HG03135 (cell line): ENCODE measurements at regions not wholly inside any gene's neighbourhood (a gene's known extent, or its start where the extent isn't known, plus 50 kb on each side); places are given as distances from the start of the nearest gene placed in this dataset.
A peak's percentile ranks its signal among the peaks of the same experiment; 100 is the strongest.
"Not testable (repeated sequence)": the region's sequence is repeated elsewhere in the genome, so short reads cannot be mapped to it uniquely, and the experiment has no call there.

Experiments used
- ATAC-seq: cut with Tn5 transposase; IDR thresholded peaks from one replicate; pipeline ENCODE4 v1.9.1; 2021; ENCODE audit warnings: mild to moderate bottlenecking, moderate library complexity; ENCODE audit not compliant: unreplicated experiment

GRCh38 chr7:138169441-138169851, 93.2 kb downstream of the AKR1D1 start:
- ATAC-seq, result no peak

- ATAC-seq, result no peak
Measured at GRCh38 chr7:138170298-138170697, 94.0 kb downstream of the AKR1D1 start.

- peak; percentile 97 for ATAC-seq
Measured at GRCh38 chr7:138170959-138171703, 94.9 kb downstream of the AKR1D1 start.

- no peak for ATAC-seq
Measured at GRCh38 chr7:138173548-138173947, 97.3 kb downstream of the AKR1D1 start.

- ATAC-seq, result no peak
Measured at GRCh38 chr7:138176060-138176459, 99.8 kb downstream of the AKR1D1 start.

GRCh38 chr7:138184191-138184590, 107.9 kb downstream of the AKR1D1 start:
- no peak for ATAC-seq

- ATAC-seq, result no peak
Measured at GRCh38 chr7:138185132-138185908, 109.1 kb downstream of the AKR1D1 start.

- ATAC-seq, result no peak
Measured at GRCh38 chr7:138186951-138187351, 110.7 kb downstream of the AKR1D1 start.

- ATAC-seq, result no peak
Measured at GRCh38 chr7:138188290-138188858, 112.1 kb downstream of the AKR1D1 start.

GRCh38 chr7:138194567-138194966, 118.3 kb downstream of the AKR1D1 start:
- ATAC-seq, result no peak

- no peak for ATAC-seq
Measured at GRCh38 chr7:138195151-138195571, 118.9 kb downstream of the AKR1D1 start.

- not testable (repeated sequence) for ATAC-seq
Measured at GRCh38 chr7:138196503-138196946, 120.3 kb downstream of the AKR1D1 start.

- ATAC-seq, result no peak
Measured at GRCh38 chr7:138196971-138197896, 121.0 kb downstream of the AKR1D1 start.

GRCh38 chr7:138204285-138204981, 128.2 kb downstream of the AKR1D1 start:
- ATAC-seq, result no peak

- ATAC-seq, result no peak
Measured at GRCh38 chr7:138204982-138205298, 128.7 kb downstream of the AKR1D1 start.

GRCh38 chr7:138205614-138206150, 129.4 kb downstream of the AKR1D1 start:
- no peak for ATAC-seq

GRCh38 chr7:138207555-138207971, 131.3 kb downstream of the AKR1D1 start:
- ATAC-seq, result no peak

GRCh38 chr7:138208142-138208570, 131.9 kb downstream of the AKR1D1 start:
- no peak for ATAC-seq

GRCh38 chr7:138208864-138209263, 132.6 kb downstream of the AKR1D1 start:
- ATAC-seq, result no peak

- no peak for ATAC-seq
Measured at GRCh38 chr7:138212314-138212713, 136.1 kb downstream of the AKR1D1 start.
